HepG2 (cell line): ENCODE measurements at regions not wholly inside any gene's neighbourhood (a gene's known extent, or its start where the extent isn't known, plus 50 kb on each side); places are given as distances from the start of the nearest gene placed in this dataset.

Source experiments
- ATAC-seq: fragments of 200-7000 bp; cut with Tn5 transposase; 3 replicates; pipeline ENCODE4 v1.9.1; 2020; ENCODE audit warnings: mild to moderate bottlenecking, moderate library complexity
- BruUV-seq: library from RNA; stranded (reverse); fragments of 400-500 nt; replicated peaks from 2 replicates; lab custom pipeline; 2021; lab: Mats Ljungman, UMichigan
- CTCF ChIA-PET: fragments of 300-600 bp; formaldehyde crosslinking; extraction: SDS; loops from one replicate; lab custom pipeline; 2021; ENCODE audit warnings: low total read pairs, inconsistent platforms, low intra/inter-chr PET ratio; lab: Yijun Ruan, JAX
- POLR2A ChIA-PET: fragments of 350-600 bp; sonication (Branson Sonifier 250); formaldehyde crosslinking; loops from one replicate; lab custom pipeline; 2020; ENCODE audit warnings: antibody characterized with exemption, inconsistent platforms; lab: Yijun Ruan, JAX
- DNase-seq: peaks from one replicate; pipeline ENCODE4 v3.0.0-alpha.2; 2015; ENCODE audit warnings: low spot score
- FAIRE-seq: peaks from 3 replicates; lab custom pipeline; 2011; peaks lifted over from hg19 to GRCh38; lab: Jason Lieb, UNC
- H2AFZ ChIP-seq: one replicate; pipeline ENCODE4 v1.6.1; 2011; ENCODE audit warnings: low read length, inconsistent platforms
- H3K27ac ChIP-seq: fragments of 300-600 bp; 3 replicates; pipeline ENCODE4 v1.8.0; 2011; ENCODE audit warnings: mixed run types, mild to moderate bottlenecking, mixed read lengths, low read length, inconsistent platforms; ENCODE audit not compliant: insufficient read depth; ENCODE audit errors: extremely low read length
- H3K27me3 ChIP-seq, 2 experiments: fragments of 200-600 bp in 1 of 2; 2 replicates in 1 of 2; 3 replicates in 1 of 2; pipeline versions ENCODE4 v1.6.0 to v1.8.0; 2011; ENCODE audit warnings: low read length in 2 of 2, mild to moderate bottlenecking in 2 of 2, moderate library complexity in 2 of 2, inconsistent platforms in 1 of 2; ENCODE audit not compliant: insufficient read depth in 2 of 2, control insufficient read depth in 1 of 2
- H3K36me3 ChIP-seq, 2 experiments: fragments of 200-600 bp in 1 of 2; replicated peaks in 1 of 2; 2 replicates in 1 of 2; 3 replicates in 1 of 2; pipeline versions ENCODE4 v1.5.1 to v1.8.0; 2011; ENCODE audit warnings: low read length in 2 of 2, inconsistent platforms in 1 of 2; ENCODE audit not compliant: insufficient read depth in 2 of 2, control insufficient read depth in 1 of 2
- H3K4me1 ChIP-seq: 2 replicates; pipeline ENCODE4 v1.5.1; 2012; ENCODE audit warnings: low read length, inconsistent platforms; ENCODE audit not compliant: insufficient read depth
- H3K4me2 ChIP-seq: 2 replicates; pipeline ENCODE4 v1.6.0; 2011; ENCODE audit warnings: low read depth, low read length, inconsistent platforms
- H3K4me3 ChIP-seq, 3 experiments: fragments of 200-600 bp in 1 of 3; sonication (generic), shearing (Covaris generic) in 1 of 3; replicated peaks in 1 of 3; 2 replicates each; pipeline ENCODE4 v1.5.1; 2011 to 2016; ENCODE audit warnings: low read length in 3 of 3, inconsistent platforms in 2 of 3, low read depth in 2 of 3, mild to moderate bottlenecking in 2 of 3, control low read depth in 1 of 3, mixed read lengths in 1 of 3; ENCODE audit not compliant: insufficient read depth in 1 of 3
- H3K79me2 ChIP-seq: one replicate; pipeline ENCODE4 v1.6.1; 2011; ENCODE audit warnings: low read length, inconsistent platforms; ENCODE audit not compliant: insufficient read depth
- H3K9ac ChIP-seq: 2 replicates; pipeline ENCODE4 v1.6.0; 2011; ENCODE audit warnings: mild to moderate bottlenecking, low read depth, low read length, inconsistent platforms; ENCODE audit not compliant: insufficient read depth
- H3K9me3 ChIP-seq: 2 replicates; pipeline ENCODE4 v1.5.1; 2012; ENCODE audit warnings: mild to moderate bottlenecking, low read length
- H4K20me1 ChIP-seq: 2 replicates; pipeline ENCODE4 v1.6.0; 2011; ENCODE audit warnings: inconsistent platforms, mild to moderate bottlenecking, low read length, moderate library complexity; ENCODE audit not compliant: insufficient read depth
- ARID4A ChIP-seq: sonication (generic); formaldehyde crosslinking; IDR thresholded peaks from 2 replicates; pipeline ENCODE4 v1.5.0; 2020; ENCODE audit warnings: mild to moderate bottlenecking, missing genetic modification reagents, borderline replicate concordance
- CEBPG ChIP-seq: IDR thresholded peaks from 2 replicates; pipeline ENCODE4 v1.6.1; 2016
- ELF4 ChIP-seq: sonication (generic); formaldehyde crosslinking; IDR thresholded peaks from 2 replicates; pipeline ENCODE4 v1.5.0; 2020; ENCODE audit warnings: missing genetic modification reagents, mild to moderate bottlenecking, moderate library complexity, borderline replicate concordance
- MTERF4 ChIP-seq: sonication (generic); formaldehyde crosslinking; IDR thresholded peaks from 2 replicates; pipeline ENCODE4 v1.8.0; 2023; ENCODE audit warnings: mild to moderate bottlenecking, missing genetic modification reagents
- NFAT5 ChIP-seq: sonication (generic); formaldehyde crosslinking; IDR thresholded peaks from 2 replicates; pipeline ENCODE4 v1.4.0; 2020; ENCODE audit warnings: missing genetic modification reagents
- NFE2L2 ChIP-seq: fragments of 150-350 bp; IDR thresholded peaks from 2 replicates; pipeline ENCODE4 v1.6.1; 2014; ENCODE audit warnings: low read length
- SMAD9 ChIP-seq: sonication (generic); formaldehyde crosslinking; IDR thresholded peaks from 2 replicates; pipeline ENCODE4 v1.5.1; 2020; ENCODE audit warnings: mild to moderate bottlenecking, missing genetic modification reagents
- ZNF326 ChIP-seq: sonication (generic); formaldehyde crosslinking; IDR thresholded peaks from 2 replicates; pipeline ENCODE4 v1.4.0; 2020; ENCODE audit warnings: missing genetic modification reagents, borderline replicate concordance
- WGBS: methylation state at CpG from one replicate; pipeline ENCODE4 v1.1.6; 2017; ENCODE audit warnings: low lambda C conversion rate; 5-methylcytosine and 5-hydroxymethylcytosine counted together
- in situ Hi-C: cut with HindIII; loops from 2 replicates; pipeline ENCODE4 v1.10.0; 2017; ENCODE audit warnings: low pct_unique_long_range_greater_than_20kb; ENCODE audit not compliant: extremely low pct_ligation_motif_present
- intact Hi-C: fragments of 100-400 bp; cut with micrococcal nuclease; formaldehyde crosslinking; loops from one replicate; pipeline ENCODE4 v1.10.0; 2022; ENCODE audit not compliant: unreplicated experiment

- TF ChIP-seq ZNF326 (CRISPR knock-in tag) (no peak), NFAT5 (CRISPR knock-in tag) (no peak), MTERF4 (CRISPR knock-in tag) (no peak), ELF4 (CRISPR knock-in tag) (no peak), NFE2L2 (no peak), CEBPG (CRISPR knock-in tag) (no peak), ARID4A (no peak), SMAD9 (CRISPR knock-in tag) (no peak)
- BruUV-seq, result no TSS peak
- Histone ChIP-seq H2AFZ (no peak overlapping the region), H3K9ac (no peak overlapping the region), H3K79me2 (no peaks in the 10 kb centered on the region), H3K36me3 (no peaks in the 10 kb centered on the region), H3K27ac (no peak overlapping the region), H3K9me3 (no peaks in the 10 kb centered on the region), H3K4me3 (no peak overlapping the region), H4K20me1 (no peaks in the 10 kb centered on the region), H3K4me1 (no peaks in the 10 kb centered on the region), H3K4me2 (no peak overlapping the region), H3K27me3 (no peaks in the 10 kb centered on the region)
- POLR2A ChIA-PET, result no interaction called here
- CTCF ChIA-PET, result no interaction called here
- FAIRE-seq (no peak), DNase-seq (no peak), ATAC-seq (no peak)
- in situ Hi-C loops (no loop called here), intact Hi-C loops (no loop called here)
- WGBS, result 0% methylated on average over 1 of the region's 1 CpG
Measured at GRCh38 chr6:126607289-126607688, 267.4 kb downstream of the CENPW start.
